ENCODE measurements at regions not wholly inside any gene's neighbourhood (a gene's known extent, or its start where the extent isn't known, plus 50 kb on each side); places are given as distances from the start of the nearest gene placed in this dataset.
"Not testable (repeated sequence)": the region's sequence is repeated elsewhere in the genome, so short reads cannot be mapped to it uniquely, and the experiment has no call there.

DNA sequence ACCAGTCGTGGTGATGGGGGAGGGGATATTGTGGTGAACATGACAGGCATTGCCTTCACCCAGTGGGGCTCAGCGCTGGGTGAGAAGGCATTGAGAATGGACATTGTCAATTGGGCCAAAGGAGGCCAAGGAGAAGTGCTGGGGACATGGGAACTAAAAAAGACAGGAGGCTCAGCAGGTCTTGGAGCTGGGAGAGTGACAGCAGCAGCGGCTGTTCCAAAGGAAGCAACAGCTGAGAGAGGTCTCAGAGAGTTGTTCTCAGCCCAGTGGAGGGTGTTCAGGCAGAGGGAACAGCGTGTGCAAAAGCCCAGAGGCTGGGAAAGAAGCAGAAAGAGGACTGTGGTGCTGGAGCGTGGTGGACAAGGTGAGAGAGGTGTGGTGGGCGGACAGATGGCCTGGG lies 56.6 kb upstream of the ASNS start:
- not testable (repeated sequence) for DNase-seq (ENCODE audit: low read depth)

DNA sequence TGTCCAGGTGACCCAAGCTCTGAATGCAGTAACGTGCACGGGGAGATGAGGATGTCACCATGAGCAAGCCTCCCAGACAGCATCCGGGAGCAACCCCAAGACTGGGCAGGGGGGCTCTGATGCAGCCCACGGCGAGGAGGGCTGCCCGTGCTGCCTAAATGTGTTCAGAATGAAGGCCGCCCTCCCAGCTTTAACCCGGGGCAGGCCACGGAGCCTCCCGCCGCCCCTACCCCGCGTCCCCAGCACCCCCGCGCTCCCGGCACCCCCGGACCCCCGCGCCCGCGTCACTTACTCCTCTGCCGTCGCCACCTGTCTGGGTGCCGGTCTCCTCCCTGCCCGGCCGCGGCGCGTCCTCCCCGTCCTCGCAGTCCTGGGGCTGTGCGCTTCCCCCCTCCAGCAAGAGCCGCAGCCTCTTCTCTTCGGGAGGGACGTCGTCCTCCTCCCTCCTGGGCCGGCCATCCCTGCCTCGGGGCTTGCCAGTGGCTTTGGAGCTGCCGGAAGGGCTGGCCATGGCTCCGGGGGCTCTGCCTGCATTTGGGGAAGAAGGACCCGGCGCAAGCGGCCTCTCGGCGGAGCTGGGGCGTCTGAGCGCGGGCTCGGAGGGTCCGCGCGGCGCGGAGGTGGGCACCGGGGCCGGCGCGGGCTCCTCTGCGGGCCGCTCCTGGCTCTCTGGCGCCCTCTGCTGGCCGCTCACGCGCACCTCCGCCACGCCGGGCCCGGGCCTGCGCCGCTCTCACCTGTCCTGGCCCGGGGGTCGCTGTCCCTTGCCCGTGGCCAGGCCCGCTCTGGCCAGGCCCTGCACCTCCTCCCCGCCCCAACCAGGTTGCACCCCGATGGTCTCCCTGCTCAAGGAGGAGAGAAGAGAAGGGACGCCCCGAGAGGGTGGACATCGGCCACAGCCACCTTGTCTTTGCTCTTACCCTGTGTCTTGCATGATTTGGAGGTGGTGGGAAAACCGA lies 55.9 kb upstream of the ASNS start:
- DNase-seq (ENCODE audit: low read depth), result peak; percentile 30
